ENCODE measurements at regions not wholly inside any gene's neighbourhood (a gene's known extent, or its start where the extent isn't known, plus 50 kb on each side); places are given as distances from the start of the nearest gene placed in this dataset.

DNA sequence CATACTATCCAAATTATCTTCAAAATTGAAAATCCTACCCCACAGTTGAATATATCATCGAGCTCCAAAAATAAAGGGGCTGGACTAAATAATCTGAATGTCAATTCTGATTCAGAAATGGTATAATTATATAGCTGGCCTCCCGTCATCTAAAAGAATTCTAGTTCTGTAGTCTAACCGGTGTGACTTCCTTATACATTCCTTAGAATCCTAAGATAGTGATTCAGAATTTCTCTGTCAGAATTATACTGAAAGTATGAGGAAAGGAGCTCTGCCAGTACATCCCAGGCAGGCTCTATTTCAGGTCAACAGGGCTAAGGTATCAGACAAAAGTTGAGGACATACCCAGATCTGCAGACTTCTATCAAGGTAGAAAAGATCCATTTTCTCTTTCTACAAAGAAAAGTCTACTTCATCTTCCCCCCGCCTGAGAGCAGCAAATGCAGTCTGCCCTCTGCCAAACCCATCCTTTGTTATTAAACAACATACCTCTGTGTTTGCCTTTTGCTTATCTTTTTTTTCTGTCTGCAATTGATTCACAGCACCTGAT lies 128.5 kb downstream of the METTL4 start:
- no peak for DNase-seq (ENCODE audit: low read depth in 2 of 2, low spot score in 1 of 2)

DNA sequence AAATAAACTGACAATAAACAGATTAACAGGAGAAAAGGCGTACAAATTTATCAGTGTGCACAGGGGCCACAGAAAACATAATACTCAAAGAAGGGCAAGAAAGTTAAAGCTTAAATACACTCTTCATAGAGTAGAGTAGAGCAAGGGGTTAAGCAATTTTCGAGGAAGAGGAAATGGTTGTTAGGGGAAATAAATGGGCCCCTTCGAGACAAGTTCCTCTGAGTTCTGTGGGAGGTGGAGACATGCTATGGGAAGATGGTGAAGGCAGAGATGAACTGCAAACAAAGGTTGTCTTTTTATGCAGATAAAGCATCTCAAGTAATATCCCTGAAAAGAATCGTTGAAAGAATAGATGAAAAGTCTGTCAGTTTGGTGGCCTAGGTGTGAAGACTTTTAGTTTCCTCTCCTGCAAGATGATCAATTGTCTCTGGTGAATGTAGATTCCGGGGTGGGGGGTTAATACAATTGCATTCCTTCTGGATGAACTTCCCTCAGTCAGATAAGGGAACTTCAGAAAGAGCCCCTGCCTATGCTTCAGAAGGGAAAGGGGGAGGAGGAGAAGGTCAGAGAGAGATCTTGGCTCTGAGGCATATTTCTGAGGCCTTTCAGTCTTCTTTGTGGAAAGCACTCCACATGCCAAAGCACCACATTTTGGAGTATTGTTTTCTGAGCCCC lies 127.0 kb downstream of the METTL4 start:
- DNase-seq (ENCODE audit: low read depth in 2 of 2, low spot score in 1 of 2), result no peak

GRCh38 chr18:2448565-2449151 lies 122.6 kb downstream of the METTL4 start:
- no peak for DNase-seq (ENCODE audit: low read depth in 2 of 2, low spot score in 1 of 2)

GRCh38 chr18:2451556-2451955 lies 119.7 kb downstream of the METTL4 start:
- no peak for DNase-seq (ENCODE audit: low read depth in 2 of 2, low spot score in 1 of 2)

DNA sequence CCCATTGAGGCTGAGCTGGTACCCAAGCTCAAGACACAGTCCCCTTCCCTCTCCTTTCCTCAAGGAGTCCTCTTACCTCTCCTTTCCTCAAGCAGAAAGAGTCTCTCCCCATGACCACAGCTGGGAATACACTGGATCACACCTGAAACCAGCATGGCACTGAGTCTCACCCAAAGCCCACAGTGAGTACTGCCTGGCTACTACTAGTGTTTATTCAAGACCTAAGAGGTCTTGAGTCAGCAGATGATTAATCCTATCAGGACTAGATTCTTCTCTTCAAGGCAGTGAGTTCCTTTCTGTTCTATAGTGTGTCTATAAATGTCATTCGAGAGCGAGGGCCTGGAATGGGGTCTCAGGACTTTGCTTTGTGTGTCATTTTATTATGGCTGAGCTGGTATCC lies 111.4 kb downstream of the METTL4 start:
- DNase-seq (ENCODE audit: low read depth in 2 of 2, low spot score in 1 of 2), result no peak

- DNase-seq (ENCODE audit: low read depth in 2 of 2, low spot score in 1 of 2), result no peak
Observed at GRCh38 chr18:2466978-2467377, 104.3 kb downstream of the METTL4 start.

DNA sequence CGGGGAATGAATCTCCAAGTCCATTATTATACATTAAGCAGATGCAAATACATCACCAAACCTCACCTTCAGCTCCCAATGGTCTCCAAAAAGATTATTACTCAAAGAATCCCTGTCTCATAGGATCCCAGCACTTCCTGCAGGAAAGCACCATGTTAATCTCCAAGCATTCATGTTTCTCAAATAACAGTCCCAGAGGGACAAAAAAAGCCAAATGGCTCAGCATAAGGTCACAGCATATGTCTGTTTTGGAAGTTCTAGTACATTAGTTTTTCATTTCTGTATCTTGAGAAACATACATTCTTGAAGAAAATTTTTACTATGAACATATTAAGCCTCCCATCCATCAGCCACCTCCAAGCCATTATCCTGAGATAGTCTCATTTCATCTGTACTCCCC lies 103.3 kb downstream of the METTL4 start:
- DNase-seq (ENCODE audit: low read depth in 2 of 2, low spot score in 1 of 2), result no peak

- DNase-seq (ENCODE audit: low read depth in 2 of 2, low spot score in 1 of 2), result no peak
Observed at GRCh38 chr18:2471523-2471922, 99.8 kb downstream of the METTL4 start.

- DNase-seq (ENCODE audit: low read depth in 2 of 2, low spot score in 1 of 2), result no peak
Observed at GRCh38 chr18:2478662-2479061, 92.6 kb downstream of the METTL4 start.

DNA sequence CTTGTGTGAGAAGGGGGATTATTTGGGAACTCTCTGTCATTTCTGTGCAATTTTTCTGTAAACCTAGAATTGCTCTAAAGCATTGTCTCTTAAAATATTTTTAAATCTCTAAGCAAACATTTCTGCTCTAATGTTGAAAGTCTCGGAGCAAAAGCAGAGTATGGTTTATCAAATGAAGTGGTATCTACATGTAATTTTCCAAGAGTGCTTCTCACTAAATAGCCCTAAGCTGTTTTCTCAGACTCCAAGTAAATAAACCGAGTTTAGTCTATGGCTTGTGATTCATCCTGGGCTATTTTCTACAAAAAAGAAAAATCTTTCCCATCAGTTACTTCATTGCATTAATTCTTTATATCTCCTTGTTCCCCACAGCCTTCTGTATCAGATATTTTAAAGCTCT lies 90.8 kb downstream of the METTL4 start:
- no peak for DNase-seq (ENCODE audit: low read depth in 2 of 2, low spot score in 1 of 2)

DNA sequence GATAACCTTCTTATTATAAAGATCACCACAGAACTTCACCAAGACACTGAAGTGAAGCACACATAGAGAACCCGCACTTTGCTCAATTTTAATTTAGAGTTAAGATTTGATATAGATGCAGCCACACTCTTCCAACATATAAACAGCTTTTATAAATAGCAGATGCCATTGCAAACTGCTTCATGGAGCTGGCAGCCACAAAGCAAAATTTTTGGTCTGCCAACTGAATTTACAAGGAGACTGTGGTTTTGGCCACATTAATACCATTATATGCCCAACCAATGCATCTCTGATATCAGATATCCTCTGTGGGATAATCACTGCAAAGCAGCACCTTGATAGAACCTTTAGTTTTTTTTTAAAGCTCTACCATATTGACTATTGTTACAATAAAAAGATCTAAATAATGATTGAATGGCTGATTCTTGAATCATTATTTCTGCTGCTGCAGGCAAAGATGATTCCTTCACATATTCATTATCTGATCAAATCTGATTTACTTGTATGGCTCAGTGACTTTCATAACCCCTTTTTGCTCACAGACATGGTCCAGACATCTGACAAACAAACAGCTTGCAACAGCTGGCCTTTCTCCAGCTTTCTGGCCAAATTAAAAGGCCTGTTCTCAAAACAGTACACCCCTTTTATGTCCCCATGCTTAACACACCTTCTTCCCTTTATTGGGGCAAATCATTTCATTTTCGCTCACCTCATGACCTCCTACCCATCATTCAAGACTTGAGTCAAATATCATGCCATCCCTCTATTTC lies 88.4 kb downstream of the METTL4 start:
- DNase-seq (ENCODE audit: low read depth in 2 of 2, low spot score in 1 of 2), result no peak

DNA sequence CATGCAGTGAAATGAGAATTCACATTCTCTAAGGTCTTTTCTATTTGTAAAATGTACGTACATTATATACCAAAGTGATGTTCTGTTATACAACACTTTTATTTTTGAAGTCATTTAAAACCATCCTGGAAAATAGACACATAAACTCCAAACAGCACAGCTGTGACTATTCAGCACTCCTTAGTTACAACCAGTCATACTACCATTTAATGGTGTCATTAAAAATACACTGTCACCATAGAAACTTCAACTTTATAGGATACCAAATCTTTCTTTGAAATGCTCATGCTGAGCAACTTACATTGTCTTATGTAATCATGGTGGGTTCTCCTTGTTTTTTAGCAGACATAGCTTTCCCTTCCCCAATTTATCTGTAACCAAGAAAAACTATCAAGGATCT lies 85.3 kb downstream of the METTL4 start:
- DNase-seq (ENCODE audit: low read depth in 2 of 2, low spot score in 1 of 2), result no peak

- no peak for DNase-seq (ENCODE audit: low read depth in 2 of 2, low spot score in 1 of 2)
Observed at GRCh38 chr18:2486426-2486825, 84.9 kb downstream of the METTL4 start.

Data from stimulated activated CD8-positive, alpha-beta memory T cell treated with anti-CD3 and anti-CD28 coated beads, Interleukin-4, amount 100 ng/mL, for 4 hours (primary cell).